DOHH2 (cell line): ENCODE measurements at regions not wholly inside any gene's neighbourhood (a gene's known extent, or its start where the extent isn't known, plus 50 kb on each side); places are given as distances from the start of the nearest gene placed in this dataset.
"Not testable (repeated sequence)": the region's sequence is repeated elsewhere in the genome, so short reads cannot be mapped to it uniquely, and the experiment has no call there.

ENCODE experiments used
- EZH2phosphoT487 ChIP-seq: fragments of 200-600 bp; sonication (generic); IDR thresholded peaks from 2 replicates; pipeline ENCODE4 v1.6.1; 2017; ENCODE audit warnings: borderline replicate concordance, mild to moderate bottlenecking, antibody characterized with exemption, low read length, moderate library complexity, mixed read lengths
- TF ChIP-seq, protein P1 (sequence below): fragments of 200-600 bp; sonication (generic); IDR thresholded peaks from one replicate; pipeline ENCODE4 v1.5.1; 2014; ENCODE audit warnings: antibody characterized with exemption, mild to moderate bottlenecking, low read depth, low read length; ENCODE audit not compliant: poor library complexity, severe bottlenecking

DNA sequence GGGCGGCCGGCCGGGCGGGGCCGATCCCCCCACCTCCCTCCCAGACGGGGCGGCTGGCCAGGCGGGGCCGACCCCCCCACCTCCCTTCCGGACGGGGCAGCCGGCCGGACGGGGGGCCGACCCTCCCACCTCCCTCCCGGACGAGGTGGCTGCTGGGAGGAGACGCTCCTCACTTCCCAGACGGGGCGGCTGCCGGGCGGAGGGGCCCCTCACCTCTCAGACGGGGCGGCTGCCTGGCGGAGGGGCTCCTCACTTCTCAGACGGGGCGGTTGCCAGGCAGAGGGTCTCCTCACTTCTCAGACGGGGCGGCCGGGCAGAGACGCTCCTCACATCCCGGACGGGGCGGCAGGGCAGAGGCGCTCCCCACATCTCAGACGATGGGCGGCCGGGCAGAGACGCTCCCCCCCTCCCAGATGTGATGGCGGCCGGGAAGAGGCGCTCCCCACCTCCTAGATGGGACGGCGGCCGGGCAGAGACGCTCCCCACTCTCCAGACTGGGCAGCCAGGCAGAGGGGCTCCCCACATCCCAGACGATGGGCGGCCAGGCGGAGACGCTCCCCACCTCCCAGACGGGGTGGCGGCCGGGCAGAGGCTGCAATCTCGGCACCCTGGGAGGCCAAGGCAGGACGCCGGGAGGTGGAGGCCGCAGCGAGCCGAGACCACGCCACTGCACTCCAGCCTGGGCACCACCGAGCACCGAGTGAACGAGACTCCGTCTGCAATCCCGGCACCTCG lies 675.8 kb downstream of the XIRP2 start:
- TF ChIP-seq, protein P1, sequence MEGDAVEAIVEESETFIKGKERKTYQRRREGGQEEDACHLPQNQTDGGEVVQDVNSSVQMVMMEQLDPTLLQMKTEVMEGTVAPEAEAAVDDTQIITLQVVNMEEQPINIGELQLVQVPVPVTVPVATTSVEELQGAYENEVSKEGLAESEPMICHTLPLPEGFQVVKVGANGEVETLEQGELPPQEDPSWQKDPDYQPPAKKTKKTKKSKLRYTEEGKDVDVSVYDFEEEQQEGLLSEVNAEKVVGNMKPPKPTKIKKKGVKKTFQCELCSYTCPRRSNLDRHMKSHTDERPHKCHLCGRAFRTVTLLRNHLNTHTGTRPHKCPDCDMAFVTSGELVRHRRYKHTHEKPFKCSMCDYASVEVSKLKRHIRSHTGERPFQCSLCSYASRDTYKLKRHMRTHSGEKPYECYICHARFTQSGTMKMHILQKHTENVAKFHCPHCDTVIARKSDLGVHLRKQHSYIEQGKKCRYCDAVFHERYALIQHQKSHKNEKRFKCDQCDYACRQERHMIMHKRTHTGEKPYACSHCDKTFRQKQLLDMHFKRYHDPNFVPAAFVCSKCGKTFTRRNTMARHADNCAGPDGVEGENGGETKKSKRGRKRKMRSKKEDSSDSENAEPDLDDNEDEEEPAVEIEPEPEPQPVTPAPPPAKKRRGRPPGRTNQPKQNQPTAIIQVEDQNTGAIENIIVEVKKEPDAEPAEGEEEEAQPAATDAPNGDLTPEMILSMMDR: not testable (repeated sequence)
- TF ChIP-seq EZH2phosphoT487: not testable (repeated sequence)
